Hematopoietic multipotent progenitor cell treated with erythropoietin and hydrocortisone succinate and interleukin-3 and kit ligand, for 15 days (in vitro differentiated cells): ENCODE measurements at regions not wholly inside any gene's neighbourhood (a gene's known extent, or its start where the extent isn't known, plus 50 kb on each side); places are given as distances from the start of the nearest gene placed in this dataset.
A peak's percentile ranks its signal among the peaks of the same experiment; 100 is the strongest.
"Not testable (repeated sequence)": the region's sequence is repeated elsewhere in the genome, so short reads cannot be mapped to it uniquely, and the experiment has no call there.

Experiments used
- DNase-seq: peaks from one replicate; pipeline ENCODE4 v3.0.0-alpha.2; 2015; ENCODE audit warnings: low spot score

GRCh38 chr17:77619851-77620250, 338.7 kb upstream of the TNRC6C start:
- no peak for DNase-seq

DNA sequence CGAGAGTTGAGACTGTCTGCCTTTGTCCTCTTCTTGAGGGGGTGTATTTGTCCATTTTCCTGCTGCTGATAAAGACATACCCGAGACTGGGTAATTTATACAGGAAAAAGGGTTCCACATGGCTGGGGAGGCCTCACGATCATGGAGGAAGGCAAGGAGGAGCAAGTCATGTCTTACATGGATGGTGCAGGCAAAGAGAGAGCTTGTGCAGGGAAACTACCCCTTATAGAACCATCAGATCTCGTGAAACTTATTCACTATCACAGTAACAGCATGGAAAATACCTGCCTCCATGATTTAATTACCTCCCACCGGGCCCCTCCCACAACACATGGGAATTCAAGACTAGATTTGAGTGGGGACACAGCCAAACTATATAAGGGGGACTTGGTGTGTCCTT, 338.2 kb upstream of the TNRC6C start:
- DNase-seq = no peak

DNA sequence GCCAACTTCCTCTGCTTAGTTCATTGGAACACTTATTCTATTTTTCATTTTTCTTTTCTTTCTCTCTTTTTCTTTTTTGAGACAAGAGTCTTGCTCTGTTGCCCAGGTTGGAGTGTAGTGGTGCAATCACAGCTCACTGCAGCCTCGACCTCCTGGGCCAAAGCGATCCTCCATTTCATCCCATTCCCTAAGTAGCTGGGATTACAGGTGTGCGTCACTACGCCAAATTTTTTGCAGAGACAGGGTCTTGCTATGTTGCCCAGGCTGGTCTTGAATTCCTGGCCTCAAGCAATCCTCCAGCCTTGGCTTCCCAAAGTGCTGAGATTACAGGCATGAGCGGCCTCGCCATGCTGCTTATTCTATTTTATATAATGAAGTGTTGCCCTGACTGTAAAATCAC, 336.4 kb upstream of the TNRC6C start:
- DNase-seq = not testable (repeated sequence)

- DNase-seq = no peak
These were observed 335.9 kb upstream of the TNRC6C start for GRCh38 chr17:77622647-77623046.

- DNase-seq = not testable (repeated sequence)
These were observed 335.2 kb upstream of the TNRC6C start for GRCh38 chr17:77623321-77623720.

GRCh38 chr17:77628035-77628434, 330.5 kb upstream of the TNRC6C start:
- no peak for DNase-seq

DNA sequence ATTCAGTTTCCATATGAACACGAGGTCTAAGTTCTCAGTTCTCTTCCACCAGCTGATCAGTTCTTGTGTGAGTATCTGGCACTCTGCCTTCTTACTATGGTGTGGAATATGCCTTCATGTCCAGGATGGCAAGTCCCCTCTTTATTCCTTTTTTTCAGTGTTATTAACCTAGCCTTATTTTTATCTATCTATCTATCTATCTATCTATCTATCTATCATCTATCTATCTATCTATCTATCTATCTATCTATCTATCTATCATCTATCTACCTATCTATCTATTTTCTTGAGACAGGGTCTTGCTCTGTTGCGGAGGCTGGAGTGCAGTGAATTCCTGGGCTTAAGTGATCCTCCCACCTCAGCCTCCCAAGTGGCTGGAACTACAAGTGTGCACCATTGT, 329.2 kb upstream of the TNRC6C start:
- not testable (repeated sequence) for DNase-seq

DNA sequence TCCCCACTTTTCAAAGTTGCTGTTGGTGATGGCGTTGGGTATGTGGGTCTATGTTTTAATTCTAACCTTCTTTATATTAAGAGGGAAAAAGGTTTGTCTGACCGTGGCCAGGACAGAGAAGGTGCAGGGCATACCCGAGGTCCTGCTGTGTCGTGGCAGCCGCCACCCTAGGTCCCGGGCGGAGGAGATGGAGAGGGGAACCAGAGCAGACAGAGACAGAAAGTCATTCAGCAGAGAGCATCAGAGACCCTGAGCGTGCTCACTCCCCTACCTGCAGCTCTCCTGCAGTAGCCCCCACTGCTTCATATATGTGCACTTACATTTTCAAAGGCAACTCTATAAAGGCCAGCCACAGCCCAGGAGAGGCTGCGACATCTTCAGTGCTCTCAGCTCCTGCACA, 327.2 kb upstream of the TNRC6C start:
- DNase-seq = no peak

DNA sequence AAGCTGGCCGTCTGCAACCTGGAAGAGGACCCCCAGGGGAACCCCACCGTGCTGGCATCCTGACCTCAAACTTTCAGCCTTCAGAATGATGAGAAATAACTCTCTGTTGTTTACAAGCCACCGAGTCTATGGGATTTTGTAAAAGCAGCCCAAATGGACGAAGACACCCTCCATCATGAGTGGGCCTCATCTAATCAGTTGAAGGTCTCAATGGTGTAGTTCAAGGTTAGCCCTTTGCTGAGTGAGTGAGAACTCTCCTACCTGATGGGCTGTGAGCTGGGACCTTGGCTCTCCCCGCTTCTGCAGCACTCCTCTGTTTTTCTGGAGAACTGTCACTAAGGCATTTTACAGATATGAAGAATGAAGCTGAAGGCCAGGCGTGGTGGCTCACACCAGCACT, 325.9 kb upstream of the TNRC6C start:
- no peak for DNase-seq

GRCh38 chr17:77634710-77635109, 323.8 kb upstream of the TNRC6C start:
- DNase-seq = no peak

GRCh38 chr17:77635176-77635575, 323.3 kb upstream of the TNRC6C start:
- no peak for DNase-seq

DNA sequence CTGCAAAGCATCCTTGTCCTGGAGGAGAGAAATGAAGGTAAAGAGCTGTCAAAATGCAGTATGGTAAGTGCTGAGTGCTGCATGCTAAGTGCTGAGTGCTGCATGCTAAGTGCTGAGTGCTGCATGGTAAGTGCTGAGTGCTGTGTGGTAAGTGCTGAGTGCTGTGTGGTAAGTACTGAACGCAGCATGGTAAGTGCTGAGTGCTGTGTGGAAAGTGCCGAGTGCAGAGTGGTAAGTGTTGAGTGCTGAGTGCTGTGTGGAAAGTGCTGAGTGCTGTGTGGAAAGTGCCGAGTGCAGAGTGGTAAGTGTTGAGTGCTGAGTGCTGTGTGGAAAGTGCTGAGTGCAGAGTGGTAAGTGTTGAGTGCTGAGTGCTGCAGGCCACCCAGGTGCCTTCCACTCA, 322.7 kb upstream of the TNRC6C start:
- DNase-seq = not testable (repeated sequence)

DNA sequence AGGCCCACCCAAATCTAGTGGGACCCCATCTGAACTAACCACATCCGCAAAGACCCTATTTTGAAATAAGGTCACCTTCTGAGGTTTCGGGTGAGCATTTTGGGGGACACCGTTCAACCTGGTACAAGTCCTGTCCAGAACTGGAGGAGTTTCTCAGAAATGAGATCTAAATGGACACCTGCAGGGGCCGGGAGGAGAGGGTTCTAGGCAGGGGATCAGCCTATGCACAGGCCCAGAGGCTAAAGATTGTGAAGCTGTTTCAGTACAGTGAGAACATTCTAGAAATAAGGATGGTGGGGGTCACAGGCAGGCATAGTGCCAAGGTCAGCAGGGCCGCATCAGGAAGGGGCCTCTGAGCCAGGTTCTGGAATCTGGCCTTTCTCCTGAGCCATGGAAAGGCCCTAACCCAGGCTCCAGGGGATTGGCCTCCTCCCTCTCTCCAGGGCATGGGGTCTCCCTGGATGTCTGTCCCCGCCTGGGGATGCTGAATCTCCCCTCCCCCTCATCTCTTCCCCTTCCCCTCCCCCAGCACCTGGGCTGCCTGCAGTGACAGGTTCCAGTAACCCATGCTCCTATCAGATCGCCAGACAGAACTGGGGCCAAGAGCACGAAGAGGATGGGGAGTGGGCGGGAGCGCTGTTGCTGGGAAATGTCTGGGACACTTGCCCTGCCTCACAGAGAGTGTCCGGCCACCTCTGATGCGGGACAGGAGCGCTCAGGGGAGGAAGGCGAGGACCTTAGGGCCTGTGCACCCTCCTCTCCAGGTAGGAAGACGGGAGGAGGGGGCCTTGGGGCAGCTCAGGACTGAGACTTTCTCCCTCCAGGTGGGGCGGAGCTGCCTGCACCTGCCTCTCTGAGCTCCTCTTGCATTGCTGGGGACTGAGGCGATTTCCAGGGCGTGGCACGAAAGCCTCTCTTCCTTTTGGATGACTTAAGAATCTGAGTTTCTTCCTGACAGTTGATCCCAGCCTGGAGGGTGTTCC, 321.4 kb upstream of the TNRC6C start:
- no peak for DNase-seq

GRCh38 chr17:77637818-77638575, 320.5 kb upstream of the TNRC6C start:
- no peak for DNase-seq

DNA sequence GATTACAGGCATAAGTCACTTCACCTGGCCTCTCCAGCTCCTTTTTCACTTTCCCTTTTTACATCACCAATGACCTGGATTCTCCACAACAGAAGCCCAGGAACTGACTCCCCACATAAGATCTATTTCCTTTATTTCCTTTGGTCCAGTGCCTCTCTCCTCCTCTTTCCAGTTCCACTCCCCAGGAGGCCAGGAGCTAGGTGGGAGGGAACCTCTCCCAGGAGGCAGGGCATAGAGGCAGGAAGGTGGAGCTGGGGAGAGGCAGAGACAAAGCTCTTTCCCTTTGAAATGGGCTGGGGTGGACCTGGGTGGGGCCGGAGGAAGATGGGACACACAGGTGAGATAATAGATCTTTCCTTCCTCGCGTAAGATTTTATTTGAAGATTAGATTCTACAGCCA, 318.3 kb upstream of the TNRC6C start:
- DNase-seq = no peak

GRCh38 chr17:77640916-77641605, 317.4 kb upstream of the TNRC6C start:
- DNase-seq = no peak

GRCh38 chr17:77641718-77642117, 316.8 kb upstream of the TNRC6C start:
- DNase-seq = no peak

GRCh38 chr17:77644181-77645071, 314.1 kb upstream of the TNRC6C start:
- DNase-seq = no peak

GRCh38 chr17:77645072-77646045, 313.1 kb upstream of the TNRC6C start:
- DNase-seq = peak; percentile 6

GRCh38 chr17:77646046-77646430, 312.5 kb upstream of the TNRC6C start:
- no peak for DNase-seq
